A673 (cell line): ENCODE measurements at regions not wholly inside any gene's neighbourhood (a gene's known extent, or its start where the extent isn't known, plus 50 kb on each side); places are given as distances from the start of the nearest gene placed in this dataset.
"Not testable (repeated sequence)": the region's sequence is repeated elsewhere in the genome, so short reads cannot be mapped to it uniquely, and the experiment has no call there.

Experiments
- BruUV-seq: library from RNA; stranded (reverse); fragments of 400-500 nt; replicated peaks from 2 replicates; lab custom pipeline; 2021; lab: Mats Ljungman, UMichigan
- CTCF ChIA-PET: fragments of 300-600 bp; sonication (Branson Sonifier 250); formaldehyde crosslinking; loops from one replicate; lab custom pipeline; 2022; ENCODE audit warnings: antibody characterized with exemption; lab: Charles Lee
- POLR2A ChIA-PET: fragments of 300-600 bp; sonication (Branson Sonifier 250); formaldehyde crosslinking; loops from one replicate; lab custom pipeline; 2022; ENCODE audit warnings: antibody characterized with exemption; ENCODE audit not compliant: low non-redundant PET; lab: Charles Lee
- DNase-seq: peaks from one replicate; pipeline ENCODE4 v3.0.0-alpha.2; 2015; ENCODE audit warnings: low spot score
- H3K27ac ChIP-seq: fragments of 200-600 bp; sonication (generic); 2 replicates; pipeline ENCODE4 v1.5.1; 2016; ENCODE audit warnings: mixed run types, low read depth, mild to moderate bottlenecking, mixed read lengths, antibody characterized with exemption, low read length; ENCODE audit not compliant: poor library complexity, severe bottlenecking
- H3K27me3 ChIP-seq: fragments of 200-600 bp; sonication (generic); replicated peaks from 2 replicates; pipeline ENCODE4 v1.6.1; 2017; ENCODE audit warnings: mixed run types, low read depth, mild to moderate bottlenecking, mixed read lengths, antibody characterized with exemption, low read length; ENCODE audit not compliant: insufficient read depth, poor library complexity
- H3K36me3 ChIP-seq: fragments of 200-600 bp; sonication (generic); 2 replicates; pipeline ENCODE4 v1.6.1; 2016; ENCODE audit warnings: mixed run types, mild to moderate bottlenecking, mixed read lengths, antibody characterized with exemption, low read length; ENCODE audit not compliant: insufficient read depth, poor library complexity, severe bottlenecking
- H3K4me1 ChIP-seq: fragments of 200-600 bp; sonication (generic); 2 replicates; pipeline ENCODE4 v1.6.1; 2017; ENCODE audit warnings: mixed run types, mild to moderate bottlenecking, mixed read lengths, antibody characterized with exemption, low read length; ENCODE audit not compliant: insufficient read depth, poor library complexity, severe bottlenecking
- H3K4me3 ChIP-seq: fragments of 200-600 bp; sonication (generic); 2 replicates; pipeline ENCODE4 v1.5.1; 2016; ENCODE audit warnings: low read depth, mixed run types, mild to moderate bottlenecking, mixed read lengths, low read length; ENCODE audit not compliant: poor library complexity, severe bottlenecking
- H3K9me3 ChIP-seq: fragments of 200-600 bp; sonication (generic); 2 replicates; pipeline ENCODE4 v1.6.1; 2016; ENCODE audit warnings: mixed run types, low read depth, mild to moderate bottlenecking, mixed read lengths, antibody characterized with exemption, low read length; ENCODE audit not compliant: poor library complexity, severe bottlenecking
- CTCF ChIP-seq: fragments of 300-800, 200-600 bp; sonication (generic); conservative IDR thresholded peaks from 2 replicates; pipeline ENCODE4 v1.5.1; 2017; ENCODE audit warnings: low read depth, mild to moderate bottlenecking, antibody characterized with exemption, low read length, moderate library complexity, mixed read lengths
- EZH2 ChIP-seq: fragments of 200-600 bp; sonication (generic); IDR thresholded peaks from 2 replicates; pipeline ENCODE4 v1.6.1; 2017; ENCODE audit warnings: borderline replicate concordance, low read depth, mild to moderate bottlenecking, mixed read lengths, antibody characterized with exemption, low read length; ENCODE audit not compliant: poor library complexity, severe bottlenecking
- intact Hi-C: fragments of 100-400 bp; cut with micrococcal nuclease; formaldehyde crosslinking; loops from one replicate; pipeline ENCODE4 v1.10.0; 2022; ENCODE audit not compliant: unreplicated experiment

GRCh38 chr21:30027986-30028385 lies 88.2 kb upstream of the GRIK1 start:
- H3K36me3 ChIP-seq: no peaks in the 10 kb centered on the region
- H3K9me3 ChIP-seq: no peaks in the 10 kb centered on the region
- no peak for DNase-seq
- H3K27me3 ChIP-seq: no peaks in the 10 kb centered on the region
- no peaks in the 10 kb centered on the region for H3K4me1 ChIP-seq
- no peak for TF ChIP-seq EZH2
- no TSS peak for BruUV-seq
- intact Hi-C loops: no loop called here
- no peak overlapping the region for H3K4me3 ChIP-seq
- no peak overlapping the region for H3K27ac ChIP-seq
- ChIA-PET CTCF (no interaction called here), POLR2A (interaction anchor here (0.6 kb wide), 1 partner anchor 450 kb away, joined by 3 read pairs; no protein-coding TSS in a partner anchor)

- H3K9me3 ChIP-seq, H3K27me3 ChIP-seq, H3K27ac ChIP-seq, POLR2A ChIA-PET, CTCF ChIA-PET, H3K4me3 ChIP-seq, H3K36me3 ChIP-seq, BruUV-seq, intact Hi-C loops, H3K4me1 ChIP-seq: not testable (repeated sequence)
- peak; percentile 5 for DNase-seq
These were observed 83.3 kb upstream of the GRIK1 start for GRCh38 chr21:30023056-30023455.

- TF ChIP-seq CTCF (no peak), EZH2 (no peak)
- no TSS peak for BruUV-seq
- Histone ChIP-seq H3K27ac (no peak overlapping the region), H3K9me3 (no peaks in the 10 kb centered on the region), H3K36me3 (no peaks in the 10 kb centered on the region), H3K4me1 (no peaks in the 10 kb centered on the region), H3K27me3 (no peaks in the 10 kb centered on the region), H3K4me3 (no peak overlapping the region)
- ChIA-PET POLR2A (no interaction called here), CTCF (no interaction called here)
- intact Hi-C loops: no loop called here
- DNase-seq: peak; percentile 16
These were observed 75.1 kb upstream of the GRIK1 start for GRCh38 chr21:30014886-30015285.

GRCh38 chr21:29991624-29992023 lies 51.8 kb upstream of the GRIK1 start:
- ChIA-PET CTCF (no interaction called here), POLR2A (no interaction called here)
- H3K27me3 ChIP-seq: no peaks in the 10 kb centered on the region
- peaks cover 5% of the 10 kb centered on the region for H3K9me3 ChIP-seq
- DNase-seq: no peak
- no peak overlapping the region for H3K4me3 ChIP-seq
- H3K27ac ChIP-seq: no peak overlapping the region
- BruUV-seq: no TSS peak
- H3K4me1 ChIP-seq: no peaks in the 10 kb centered on the region
- no peak for TF ChIP-seq EZH2
- TF ChIP-seq CTCF: no peak
- intact Hi-C loops: no loop called here
- no peaks in the 10 kb centered on the region for H3K36me3 ChIP-seq
